ENCODE measurements at regions not wholly inside any gene's neighbourhood (a gene's known extent, or its start where the extent isn't known, plus 50 kb on each side); places are given as distances from the start of the nearest gene placed in this dataset.

DNA sequence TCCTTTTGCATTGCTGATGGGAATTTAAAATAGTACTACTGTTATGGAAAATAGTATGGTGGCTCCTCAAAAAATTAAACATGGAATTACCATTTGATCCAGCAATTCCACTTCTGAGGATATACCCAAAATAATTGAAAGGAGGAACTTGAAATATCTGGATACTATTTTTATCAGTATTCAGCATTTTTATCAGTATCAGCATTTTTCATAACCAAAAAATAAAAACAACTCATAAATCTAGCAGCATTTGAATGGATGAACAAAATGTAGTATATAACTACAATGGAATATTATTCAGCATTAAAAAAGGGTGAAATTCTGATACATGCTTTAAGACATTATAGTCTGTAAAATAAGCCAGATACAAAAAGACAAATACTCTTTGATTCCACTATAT lies 763.4 kb upstream of the MAN1A1 start:
- H2AFZ ChIP-seq (ENCODE audit: low read depth, low read length) = no peak overlapping the region
- H3K27ac ChIP-seq (ENCODE audit: low read length) = no peak overlapping the region
- no peaks in the 10 kb centered on the region for H3K9me2 ChIP-seq (ENCODE audit: insufficient read depth, low read length)
- no peak overlapping the region for H3K4me3 ChIP-seq (ENCODE audit: low read length)
- no peaks in the 10 kb centered on the region for H3K27me3 ChIP-seq (ENCODE audit: insufficient read depth, low read depth, low read length)
- no peak overlapping the region for H3K9ac ChIP-seq (ENCODE audit: low read length)
- H3K36me3 ChIP-seq (ENCODE audit: insufficient read depth, low read length) = no peaks in the 10 kb centered on the region
- H4K20me1 ChIP-seq (ENCODE audit: insufficient read depth) = no peaks in the 10 kb centered on the region
- no peak overlapping the region for H3K4me2 ChIP-seq (ENCODE audit: low read length)
- no peaks in the 10 kb centered on the region for H3K9me3 ChIP-seq (ENCODE audit: low read length)
- no peaks in the 10 kb centered on the region for H3F3A ChIP-seq (ENCODE audit: insufficient read depth, low read length, poor library complexity, severe bottlenecking)
- no peaks in the 10 kb centered on the region for H3K79me2 ChIP-seq (replicated peaks; ENCODE audit: insufficient read depth, low read length)
- TF ChIP-seq CTCF (IDR thresholded peaks at IDR 0.05; ENCODE audit: poor library complexity, severe bottlenecking) = no peak
- no peak for TF ChIP-seq MXI1 (conservative IDR thresholded peaks at IDR 0.05; ENCODE audit: poor library complexity, severe bottlenecking)
- no peak for TF ChIP-seq EZH2 (IDR thresholded peaks at IDR 0.05; ENCODE audit: borderline replicate concordance, insufficient read depth, low read length, poor library complexity, severe bottlenecking)
- TF ChIP-seq REST (IDR thresholded peaks at IDR 0.05; ENCODE audit: borderline replicate concordance) = no peak
- no peak for TF ChIP-seq TAF1 (IDR thresholded peaks at IDR 0.05; ENCODE audit: low read depth)

GRCh38 chr6:120111001-120111400 lies 761.4 kb upstream of the MAN1A1 start:
- Histone ChIP-seq H3K9ac (ENCODE audit: low read length) (no peak overlapping the region), H3K4me2 (ENCODE audit: low read length) (no peak overlapping the region), H3K9me3 (ENCODE audit: low read length) (no peaks in the 10 kb centered on the region), H3F3A (ENCODE audit: insufficient read depth, low read length, poor library complexity, severe bottlenecking) (no peaks in the 10 kb centered on the region), H2AFZ (ENCODE audit: low read depth, low read length) (no peak overlapping the region), H3K79me2 (replicated peaks; ENCODE audit: insufficient read depth, low read length) (no peaks in the 10 kb centered on the region), H3K36me3 (ENCODE audit: insufficient read depth, low read length) (no peaks in the 10 kb centered on the region), H3K4me3 (ENCODE audit: low read length) (no peak overlapping the region), H3K9me2 (ENCODE audit: insufficient read depth, low read length) (no peaks in the 10 kb centered on the region), H3K27me3 (ENCODE audit: insufficient read depth, low read depth, low read length) (no peaks in the 10 kb centered on the region), H4K20me1 (ENCODE audit: insufficient read depth) (no peaks in the 10 kb centered on the region), H3K27ac (ENCODE audit: low read length) (no peak overlapping the region)
- TF ChIP-seq EZH2 (IDR thresholded peaks at IDR 0.05; ENCODE audit: borderline replicate concordance, insufficient read depth, low read length, poor library complexity, severe bottlenecking) (no peak), MXI1 (conservative IDR thresholded peaks at IDR 0.05; ENCODE audit: poor library complexity, severe bottlenecking) (no peak), POLR2AphosphoS5 (IDR thresholded peaks at IDR 0.05) (no peak), TAF1 (IDR thresholded peaks at IDR 0.05; ENCODE audit: low read depth) (no peak)

DNA sequence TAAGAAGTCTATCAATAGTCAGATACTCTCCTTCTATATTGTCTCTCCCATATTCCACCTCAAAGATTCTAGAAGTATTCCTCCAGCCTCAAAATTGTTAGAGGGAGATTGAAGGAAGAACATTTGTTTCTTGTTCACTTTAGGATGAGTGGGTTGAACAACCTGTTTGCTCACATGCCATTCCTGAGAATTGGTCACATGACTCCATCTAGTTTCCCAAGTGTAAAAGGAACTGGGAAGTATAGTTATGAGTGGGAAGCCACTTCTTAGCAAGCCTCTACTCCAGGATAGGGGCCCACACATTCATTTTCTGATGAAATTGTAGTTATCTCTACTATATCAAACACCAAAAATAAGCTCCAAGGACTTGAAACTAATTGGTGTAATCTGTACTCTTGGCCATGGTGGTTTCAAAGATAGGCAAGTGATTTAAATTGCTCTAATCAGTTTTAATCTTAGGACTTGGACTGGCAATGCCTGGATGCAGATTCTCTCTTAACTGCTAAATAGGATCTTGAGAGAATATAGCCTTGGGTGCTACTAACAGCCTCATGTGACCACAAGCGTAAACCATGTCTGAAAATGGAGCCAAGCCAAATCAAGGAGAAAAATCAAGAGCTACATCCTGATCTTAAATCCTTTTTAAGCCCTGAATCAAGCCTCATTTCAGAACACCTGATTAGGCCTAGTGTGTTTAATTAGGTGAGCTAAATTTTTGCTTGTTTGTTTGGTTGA lies 758.7 kb upstream of the MAN1A1 start:
- H4K20me1 ChIP-seq (ENCODE audit: insufficient read depth) = no peaks in the 10 kb centered on the region
- no peak overlapping the region for H2AFZ ChIP-seq (ENCODE audit: low read depth, low read length)
- H3F3A ChIP-seq (ENCODE audit: insufficient read depth, low read length, poor library complexity, severe bottlenecking) = no peaks in the 10 kb centered on the region
- H3K79me2 ChIP-seq (replicated peaks; ENCODE audit: insufficient read depth, low read length) = no peaks in the 10 kb centered on the region
- H3K27me3 ChIP-seq (ENCODE audit: insufficient read depth, low read depth, low read length) = no peaks in the 10 kb centered on the region
- H3K27ac ChIP-seq (ENCODE audit: low read length) = no peak overlapping the region
- no peak overlapping the region for H3K4me2 ChIP-seq (ENCODE audit: low read length)
- no peak overlapping the region for H3K4me3 ChIP-seq (ENCODE audit: low read length)
- H3K36me3 ChIP-seq (ENCODE audit: insufficient read depth, low read length) = no peaks in the 10 kb centered on the region
- no peaks in the 10 kb centered on the region for H3K9me2 ChIP-seq (ENCODE audit: insufficient read depth, low read length)
- no peak overlapping the region for H3K9ac ChIP-seq (ENCODE audit: low read length)
- TF ChIP-seq MXI1 (conservative IDR thresholded peaks at IDR 0.05; ENCODE audit: poor library complexity, severe bottlenecking) (no peak), TAF1 (IDR thresholded peaks at IDR 0.05; ENCODE audit: low read depth) (no peak), SMC3 (conservative IDR thresholded peaks at IDR 0.05; ENCODE audit: poor library complexity) (no peak), RAD21 (conservative IDR thresholded peaks at IDR 0.05) (no peak), CTCF (IDR thresholded peaks at IDR 0.05; ENCODE audit: poor library complexity, severe bottlenecking) (no peak), EP300 (conservative IDR thresholded peaks at IDR 0.05; ENCODE audit: poor library complexity, severe bottlenecking) (no peak), REST (IDR thresholded peaks at IDR 0.05; ENCODE audit: borderline replicate concordance) (no peak)
- no peaks in the 10 kb centered on the region for H3K9me3 ChIP-seq (ENCODE audit: low read length)

Measured in neural cell (in vitro differentiated cells).